AG08395 (cell line): ENCODE measurements at regions not wholly inside any gene's neighbourhood (a gene's known extent, or its start where the extent isn't known, plus 50 kb on each side); places are given as distances from the start of the nearest gene placed in this dataset.

Source experiments
- DNase-seq: peaks from one replicate; pipeline ENCODE4 v3.0.0; 2012; ENCODE audit warnings: mixed read lengths, low spot score

GRCh38 chr6:51536728-51537127 is 550.7 kb downstream of the PKHD1 start:
- DNase-seq: no peak

- no peak for DNase-seq
Observed at GRCh38 chr6:51541847-51542246, 545.6 kb downstream of the PKHD1 start.

GRCh38 chr6:51542475-51542874 is 544.9 kb downstream of the PKHD1 start:
- no peak for DNase-seq

- DNase-seq: no peak
Observed at GRCh38 chr6:51550243-51550642, 537.2 kb downstream of the PKHD1 start.

GRCh38 chr6:51552435-51552834 is 535.0 kb downstream of the PKHD1 start:
- no peak for DNase-seq

GRCh38 chr6:51553246-51554015 is 534.0 kb downstream of the PKHD1 start:
- DNase-seq: no peak

- no peak for DNase-seq
Observed at GRCh38 chr6:51554029-51554428, 533.4 kb downstream of the PKHD1 start.

GRCh38 chr6:51559059-51559458 is 528.4 kb downstream of the PKHD1 start:
- DNase-seq: no peak

GRCh38 chr6:51562198-51562597 is 525.2 kb downstream of the PKHD1 start:
- DNase-seq: no peak
